Left ventricle myocardium inferior (tissue), 1 donor: ENCODE measurements at regions not wholly inside any gene's neighbourhood (a gene's known extent, or its start where the extent isn't known, plus 50 kb on each side); places are given as distances from the start of the nearest gene placed in this dataset.

ENCODE experiments used
- DNase-seq: peaks from one replicate; pipeline ENCODE4 v3.0.0-alpha.2; 2020
- H3K27ac ChIP-seq: fragments of 200-600 bp; replicated peaks from 2 replicates; pipeline ENCODE4 v1.8.0; 2021
- H3K27me3 ChIP-seq: fragments of 200-600 bp; 2 replicates; pipeline ENCODE4 v1.8.0; 2021; ENCODE audit warnings: low read depth
- H3K36me3 ChIP-seq: fragments of 200-600 bp; 2 replicates; pipeline ENCODE4 v1.8.0; 2021
- H3K4me1 ChIP-seq: fragments of 200-600 bp; 2 replicates; pipeline ENCODE4 v1.8.0; 2021
- H3K4me3 ChIP-seq: fragments of 200-600 bp; 2 replicates; pipeline ENCODE4 v1.8.0; 2021; ENCODE audit warnings: mild to moderate bottlenecking, moderate library complexity
- H3K9me3 ChIP-seq: fragments of 200-600 bp; replicated peaks from 2 replicates; pipeline ENCODE4 v1.8.0; 2021
- CTCF ChIP-seq: fragments of 200-600 bp; IDR thresholded peaks from 2 replicates; pipeline ENCODE4 v1.8.0; 2021; ENCODE audit warnings: antibody characterized with exemption, mild to moderate bottlenecking, borderline replicate concordance
- intact Hi-C: fragments of 100-400 bp; cut with micrococcal nuclease; formaldehyde crosslinking; loops from one replicate; pipeline ENCODE4 v1.11.0; 2022
- donor health status: DM: no; HTN: yes; CAD: no; lungs with severe emphysema.

GRCh38 chr1:208880433-208881100 lies 636.4 kb upstream of the PLXNA2 start:
- Histone ChIP-seq H3K4me3 (no peak overlapping the region), H3K4me1 (peaks cover 6% of the 10 kb centered on the region), H3K27ac (no peak overlapping the region), H3K9me3 (no peaks in the 10 kb centered on the region), H3K36me3 (no peaks in the 10 kb centered on the region), H3K27me3 (no peaks in the 10 kb centered on the region)
- no peak for DNase-seq
- TF ChIP-seq CTCF: no peak
- intact Hi-C loops: no loop called here

- no peak for DNase-seq
- Histone ChIP-seq H3K36me3 (no peaks in the 10 kb centered on the region), H3K4me3 (no peak overlapping the region), H3K27me3 (no peaks in the 10 kb centered on the region), H3K27ac (no peak overlapping the region), H3K4me1 (peaks cover 6% of the 10 kb centered on the region), H3K9me3 (no peaks in the 10 kb centered on the region)
- TF ChIP-seq CTCF: no peak
- intact Hi-C loops: no loop called here
Observed at GRCh38 chr1:208885060-208885459, 640.9 kb upstream of the PLXNA2 start.

GRCh38 chr1:208885650-208886049 lies 641.5 kb upstream of the PLXNA2 start:
- no peaks in the 10 kb centered on the region for H3K9me3 ChIP-seq
- TF ChIP-seq CTCF: no peak
- peaks cover 5% of the 10 kb centered on the region for H3K4me1 ChIP-seq
- intact Hi-C loops: no loop called here
- no peak for DNase-seq
- H3K4me3 ChIP-seq: no peak overlapping the region
- no peaks in the 10 kb centered on the region for H3K27me3 ChIP-seq
- no peak overlapping the region for H3K27ac ChIP-seq
- H3K36me3 ChIP-seq: no peaks in the 10 kb centered on the region

- no peak for TF ChIP-seq CTCF
- Histone ChIP-seq H3K9me3 (no peaks in the 10 kb centered on the region), H3K27ac (no peak overlapping the region), H3K4me3 (no peak overlapping the region), H3K4me1 (no peaks in the 10 kb centered on the region), H3K36me3 (no peaks in the 10 kb centered on the region), H3K27me3 (no peaks in the 10 kb centered on the region)
- DNase-seq: no peak
- intact Hi-C loops: no loop called here
Observed at GRCh38 chr1:208888376-208888775, 644.2 kb upstream of the PLXNA2 start.

- no peak for TF ChIP-seq CTCF
- H3K27me3 ChIP-seq: no peaks in the 10 kb centered on the region
- H3K9me3 ChIP-seq: peaks cover 8% of the 10 kb centered on the region
- H3K4me1 ChIP-seq: no peaks in the 10 kb centered on the region
- intact Hi-C loops: no loop called here
- H3K36me3 ChIP-seq: no peaks in the 10 kb centered on the region
- H3K4me3 ChIP-seq: no peak overlapping the region
- H3K27ac ChIP-seq: no peak overlapping the region
- no peak for DNase-seq
Observed at GRCh38 chr1:208892147-208892546, 648.0 kb upstream of the PLXNA2 start.
